Hepatocyte (in vitro differentiated cells): ENCODE measurements at regions not wholly inside any gene's neighbourhood (a gene's known extent, or its start where the extent isn't known, plus 50 kb on each side); places are given as distances from the start of the nearest gene placed in this dataset.
A peak's percentile ranks its signal among the peaks of the same experiment; 100 is the strongest.

Experiments
- DNase-seq: peaks from one replicate; pipeline ENCODE4 v3.0.0-alpha.2; 2016; ENCODE audit warnings: low spot score
- H2AFZ ChIP-seq: fragments of 200-600 bp; sonication (generic); 2 replicates; pipeline ENCODE4 v1.6.0; 2016; ENCODE audit warnings: antibody characterized with exemption, mild to moderate bottlenecking
- H3K27ac ChIP-seq: fragments of 200-600 bp; sonication (generic); 2 replicates; pipeline ENCODE4 v1.5.1; 2016; ENCODE audit warnings: mild to moderate bottlenecking
- H3K27me3 ChIP-seq: fragments of 200-600 bp; sonication (generic); 2 replicates; pipeline ENCODE4 v1.6.1; 2016
- H3K36me3 ChIP-seq: fragments of 200-600 bp; sonication (generic); replicated peaks from 2 replicates; pipeline ENCODE4 v1.5.1; 2016; ENCODE audit warnings: low read depth; ENCODE audit not compliant: insufficient read depth
- H3K4me1 ChIP-seq: fragments of 200-600 bp; sonication (generic); 2 replicates; pipeline ENCODE4 v1.5.1; 2016; ENCODE audit warnings: mild to moderate bottlenecking, moderate library complexity; ENCODE audit not compliant: insufficient read depth
- H3K4me2 ChIP-seq: fragments of 200-600 bp; sonication (generic); 2 replicates; pipeline ENCODE4 v1.6.0; 2016
- H3K4me3 ChIP-seq: fragments of 200-600 bp; sonication (generic); 2 replicates; pipeline ENCODE4 v1.5.1; 2016; ENCODE audit warnings: mild to moderate bottlenecking
- H3K79me2 ChIP-seq: fragments of 200-600 bp; sonication (generic); 2 replicates; pipeline ENCODE4 v1.6.0; 2017; ENCODE audit warnings: mild to moderate bottlenecking
- H3K9me2 ChIP-seq: fragments of 200-600 bp; sonication (generic); replicated peaks from 2 replicates; pipeline ENCODE4 v1.6.0; 2017; ENCODE audit warnings: mild to moderate bottlenecking; ENCODE audit not compliant: insufficient read depth
- H3K9me3 ChIP-seq: fragments of 200-600 bp; sonication (generic); 2 replicates; pipeline ENCODE4 v1.5.1; 2016; ENCODE audit warnings: low read depth, mild to moderate bottlenecking
- H4K20me1 ChIP-seq: fragments of 200-600 bp; sonication (generic); 2 replicates; pipeline ENCODE4 v1.6.0; 2016; ENCODE audit warnings: mild to moderate bottlenecking; ENCODE audit not compliant: insufficient read depth, poor library complexity, severe bottlenecking
- EZH2 ChIP-seq: fragments of 200-600 bp; sonication (generic); IDR thresholded peaks from 2 replicates; pipeline ENCODE4 v1.6.1; 2016; ENCODE audit warnings: antibody characterized with exemption, mild to moderate bottlenecking, borderline replicate concordance
- EZH2phosphoT487 ChIP-seq: fragments of 200-600 bp; sonication (generic); IDR thresholded peaks from one replicate; pipeline ENCODE4 v1.6.1; 2018; ENCODE audit warnings: antibody characterized with exemption, mild to moderate bottlenecking, low read depth, moderate library complexity; ENCODE audit not compliant: unreplicated experiment, severe bottlenecking
- WGBS: methylation state at CpG from one replicate; pipeline ENCODE4 v1.1.6; 2016; ENCODE audit warnings: low lambda C conversion rate; ENCODE audit errors: missing lambda C conversion rate; 5-methylcytosine and 5-hydroxymethylcytosine counted together
- TF ChIP-seq, protein P1 (sequence below): fragments of 200-600 bp; sonication (generic); IDR thresholded peaks from 2 replicates; pipeline ENCODE4 v1.5.1; 2016; ENCODE audit warnings: antibody characterized with exemption, mild to moderate bottlenecking; ENCODE audit not compliant: poor library complexity

DNA sequence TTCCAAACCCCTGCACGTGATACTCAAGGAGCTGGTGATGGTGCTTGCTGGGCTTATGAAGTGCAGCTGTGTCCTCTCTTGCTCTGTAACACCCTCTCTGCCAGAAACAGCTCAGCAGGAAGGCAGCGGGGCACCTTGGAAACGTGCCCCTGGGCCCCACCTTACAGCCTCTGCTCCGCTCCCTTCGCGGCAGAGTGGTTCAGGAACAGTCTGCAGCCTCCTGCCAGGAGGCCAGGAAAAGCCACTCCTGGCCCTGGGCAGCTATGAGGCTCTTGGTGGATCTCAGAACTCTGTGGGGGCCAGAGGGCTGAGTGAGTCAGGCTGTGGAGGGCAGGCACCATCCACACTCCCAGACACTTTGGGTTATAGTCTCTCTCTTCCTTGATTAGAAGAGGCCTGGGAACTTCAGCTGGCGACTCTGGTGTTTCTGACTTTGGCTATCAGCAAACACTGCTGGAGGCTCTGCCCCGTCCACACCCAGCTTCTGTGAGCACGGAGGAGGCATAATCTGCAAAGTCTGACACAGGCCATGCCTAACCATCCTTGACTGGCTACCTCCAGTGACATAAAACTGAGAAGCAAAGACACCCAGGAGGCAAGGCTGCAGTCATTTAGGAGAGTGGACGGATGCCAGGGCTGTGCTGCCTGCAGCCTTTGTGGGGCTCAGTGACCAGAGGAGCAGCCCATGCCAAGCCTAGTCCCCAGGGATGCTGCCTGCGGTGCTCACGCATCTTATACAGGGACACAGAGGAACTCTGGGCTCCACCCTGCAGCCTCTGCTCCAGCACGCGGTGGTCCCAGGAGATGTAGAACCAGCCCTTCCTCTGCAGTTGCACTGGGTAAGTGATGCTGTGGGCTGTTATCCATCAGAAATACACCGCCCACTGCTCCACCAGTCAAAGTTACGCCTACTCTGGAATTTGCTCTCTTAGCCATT lies 65.3 kb downstream of the METRNL start:
- Histone ChIP-seq H3K36me3 (no peaks in the 10 kb centered on the region), H3K9me2 (no peaks in the 10 kb centered on the region), H4K20me1 (no peaks in the 10 kb centered on the region), H3K4me3 (no peak overlapping the region), H3K27ac (peak overlapping the region; percentile 55), H3K4me2 (peak overlapping the region; percentile 53), H3K27me3 (no peaks in the 10 kb centered on the region), H3K79me2 (no peaks in the 10 kb centered on the region), H3K9me3 (peaks cover 8% of the 10 kb centered on the region), H3K4me1 (peaks cover 13% of the 10 kb centered on the region), H2AFZ (no peak overlapping the region)
- no peak for DNase-seq
- TF ChIP-seq, protein P1, sequence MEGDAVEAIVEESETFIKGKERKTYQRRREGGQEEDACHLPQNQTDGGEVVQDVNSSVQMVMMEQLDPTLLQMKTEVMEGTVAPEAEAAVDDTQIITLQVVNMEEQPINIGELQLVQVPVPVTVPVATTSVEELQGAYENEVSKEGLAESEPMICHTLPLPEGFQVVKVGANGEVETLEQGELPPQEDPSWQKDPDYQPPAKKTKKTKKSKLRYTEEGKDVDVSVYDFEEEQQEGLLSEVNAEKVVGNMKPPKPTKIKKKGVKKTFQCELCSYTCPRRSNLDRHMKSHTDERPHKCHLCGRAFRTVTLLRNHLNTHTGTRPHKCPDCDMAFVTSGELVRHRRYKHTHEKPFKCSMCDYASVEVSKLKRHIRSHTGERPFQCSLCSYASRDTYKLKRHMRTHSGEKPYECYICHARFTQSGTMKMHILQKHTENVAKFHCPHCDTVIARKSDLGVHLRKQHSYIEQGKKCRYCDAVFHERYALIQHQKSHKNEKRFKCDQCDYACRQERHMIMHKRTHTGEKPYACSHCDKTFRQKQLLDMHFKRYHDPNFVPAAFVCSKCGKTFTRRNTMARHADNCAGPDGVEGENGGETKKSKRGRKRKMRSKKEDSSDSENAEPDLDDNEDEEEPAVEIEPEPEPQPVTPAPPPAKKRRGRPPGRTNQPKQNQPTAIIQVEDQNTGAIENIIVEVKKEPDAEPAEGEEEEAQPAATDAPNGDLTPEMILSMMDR = no peak
- TF ChIP-seq EZH2 (no peak), EZH2phosphoT487 (no peak)
- WGBS = 69% methylated on average over 16 of the region's 16 CpGs

DNA sequence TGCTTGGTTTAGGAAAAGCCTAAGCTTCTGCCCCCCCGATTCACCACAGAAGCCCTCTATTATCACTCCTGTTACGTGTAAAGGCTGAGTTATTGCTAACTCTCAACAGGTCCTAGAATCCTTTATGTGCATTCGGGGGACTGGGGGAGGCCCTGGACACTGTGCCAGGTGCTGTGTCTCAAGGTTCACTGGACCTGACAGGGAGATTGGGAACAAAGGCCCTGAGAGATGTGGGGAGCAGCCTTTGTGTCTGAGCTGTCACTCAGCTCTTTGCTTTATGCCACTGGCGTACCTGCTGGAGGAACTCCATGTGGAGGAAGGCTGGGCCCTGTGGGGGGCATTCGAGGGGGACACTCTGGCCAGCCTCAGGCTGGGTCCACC lies 65.9 kb downstream of the METRNL start:
- no peaks in the 10 kb centered on the region for H3K9me2 ChIP-seq
- no peaks in the 10 kb centered on the region for H4K20me1 ChIP-seq
- no peak overlapping the region for H3K4me2 ChIP-seq
- WGBS = 75% methylated on average over 5 of the region's 5 CpGs
- TF ChIP-seq EZH2 (no peak), EZH2phosphoT487 (no peak)
- TF ChIP-seq, protein P1 = no peak
- H3K4me1 ChIP-seq = peaks cover 13% of the 10 kb centered on the region
- no peaks in the 10 kb centered on the region for H3K79me2 ChIP-seq
- H3K27ac ChIP-seq = no peak overlapping the region
- H3K4me3 ChIP-seq = no peak overlapping the region
- no peak for DNase-seq
- no peak overlapping the region for H2AFZ ChIP-seq
- peaks cover 8% of the 10 kb centered on the region for H3K9me3 ChIP-seq
- no peaks in the 10 kb centered on the region for H3K27me3 ChIP-seq
- no peaks in the 10 kb centered on the region for H3K36me3 ChIP-seq

GRCh38 chr17:83145831-83146230 lies 66.4 kb downstream of the METRNL start:
- peaks cover 13% of the 10 kb centered on the region for H3K4me1 ChIP-seq
- TF ChIP-seq, protein P1 = no peak
- TF ChIP-seq EZH2 (no peak), EZH2phosphoT487 (no peak)
- no peaks in the 10 kb centered on the region for H3K27me3 ChIP-seq
- peaks cover 8% of the 10 kb centered on the region for H3K9me3 ChIP-seq
- no peak overlapping the region for H3K4me2 ChIP-seq
- H3K4me3 ChIP-seq = no peak overlapping the region
- DNase-seq = peak; percentile 1
- H3K9me2 ChIP-seq = no peaks in the 10 kb centered on the region
- H3K79me2 ChIP-seq = no peaks in the 10 kb centered on the region
- no peaks in the 10 kb centered on the region for H3K36me3 ChIP-seq
- H3K27ac ChIP-seq = no peak overlapping the region
- 76% methylated on average over 7 of the region's 7 CpGs for WGBS
- H4K20me1 ChIP-seq = no peaks in the 10 kb centered on the region
- H2AFZ ChIP-seq = no peak overlapping the region
